ENCODE measurements at regions not wholly inside any gene's neighbourhood (a gene's known extent, or its start where the extent isn't known, plus 50 kb on each side); places are given as distances from the start of the nearest gene placed in this dataset.

GRCh38 chr11:134539285-134539684 lies 127.2 kb upstream of the B3GAT1 start:
- TF ChIP-seq YY1 (IDR thresholded peaks at IDR 0.05; ENCODE audit: extremely low read depth, insufficient replicate concordance, low read depth, low read length) (no peak), SRF (IDR thresholded peaks at IDR 0.05; ENCODE audit: low read depth) (no peak), CEBPB (IDR thresholded peaks at IDR 0.05; ENCODE audit: low read depth) (no peak), CTCF (IDR thresholded peaks at IDR 0.05 in 2 of 3, conservative IDR thresholded peaks at IDR 0.05 in 1 of 3; ENCODE audit: borderline replicate concordance in 1 of 3, insufficient read depth in 1 of 3, low read depth in 2 of 3, low read length in 2 of 3) (no peak), FOSL1 (IDR thresholded peaks at IDR 0.05; ENCODE audit: low read depth) (no peak), SP1 (IDR thresholded peaks at IDR 0.05; ENCODE audit: low read depth) (no peak), RAD21 (IDR thresholded peaks at IDR 0.05; ENCODE audit: low read depth) (no peak), ELF1 (IDR thresholded peaks at IDR 0.05; ENCODE audit: borderline replicate concordance, low read depth) (no peak), EZH2phosphoT487 (IDR thresholded peaks at IDR 0.05; ENCODE audit: borderline replicate concordance) (no peak), POLR2A (IDR thresholded peaks at IDR 0.05; ENCODE audit: borderline replicate concordance, extremely low read depth, insufficient read depth, insufficient read length) (no peak), SIN3A (IDR thresholded peaks at IDR 0.05; ENCODE audit: low read depth) (no peak), EGR1 (IDR thresholded peaks at IDR 0.05; ENCODE audit: low read depth) (no peak), EZH2 (IDR thresholded peaks at IDR 0.05) (no peak)
- TF ChIP-seq, protein P1, sequence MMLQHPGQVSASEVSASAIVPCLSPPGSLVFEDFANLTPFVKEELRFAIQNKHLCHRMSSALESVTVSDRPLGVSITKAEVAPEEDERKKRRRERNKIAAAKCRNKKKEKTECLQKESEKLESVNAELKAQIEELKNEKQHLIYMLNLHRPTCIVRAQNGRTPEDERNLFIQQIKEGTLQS (IDR thresholded peaks at IDR 0.05), result no peak
- TF ChIP-seq, protein P2, sequence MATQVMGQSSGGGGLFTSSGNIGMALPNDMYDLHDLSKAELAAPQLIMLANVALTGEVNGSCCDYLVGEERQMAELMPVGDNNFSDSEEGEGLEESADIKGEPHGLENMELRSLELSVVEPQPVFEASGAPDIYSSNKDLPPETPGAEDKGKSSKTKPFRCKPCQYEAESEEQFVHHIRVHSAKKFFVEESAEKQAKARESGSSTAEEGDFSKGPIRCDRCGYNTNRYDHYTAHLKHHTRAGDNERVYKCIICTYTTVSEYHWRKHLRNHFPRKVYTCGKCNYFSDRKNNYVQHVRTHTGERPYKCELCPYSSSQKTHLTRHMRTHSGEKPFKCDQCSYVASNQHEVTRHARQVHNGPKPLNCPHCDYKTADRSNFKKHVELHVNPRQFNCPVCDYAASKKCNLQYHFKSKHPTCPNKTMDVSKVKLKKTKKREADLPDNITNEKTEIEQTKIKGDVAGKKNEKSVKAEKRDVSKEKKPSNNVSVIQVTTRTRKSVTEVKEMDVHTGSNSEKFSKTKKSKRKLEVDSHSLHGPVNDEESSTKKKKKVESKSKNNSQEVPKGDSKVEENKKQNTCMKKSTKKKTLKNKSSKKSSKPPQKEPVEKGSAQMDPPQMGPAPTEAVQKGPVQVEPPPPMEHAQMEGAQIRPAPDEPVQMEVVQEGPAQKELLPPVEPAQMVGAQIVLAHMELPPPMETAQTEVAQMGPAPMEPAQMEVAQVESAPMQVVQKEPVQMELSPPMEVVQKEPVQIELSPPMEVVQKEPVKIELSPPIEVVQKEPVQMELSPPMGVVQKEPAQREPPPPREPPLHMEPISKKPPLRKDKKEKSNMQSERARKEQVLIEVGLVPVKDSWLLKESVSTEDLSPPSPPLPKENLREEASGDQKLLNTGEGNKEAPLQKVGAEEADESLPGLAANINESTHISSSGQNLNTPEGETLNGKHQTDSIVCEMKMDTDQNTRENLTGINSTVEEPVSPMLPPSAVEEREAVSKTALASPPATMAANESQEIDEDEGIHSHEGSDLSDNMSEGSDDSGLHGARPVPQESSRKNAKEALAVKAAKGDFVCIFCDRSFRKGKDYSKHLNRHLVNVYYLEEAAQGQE (IDR thresholded peaks at IDR 0.05; ENCODE audit: low read depth), result no peak
- intact Hi-C loops (cut with micrococcal nuclease), result no loop called here
- Histone ChIP-seq H3K4me3 (replicated peaks in 1 of 2; ENCODE audit: low read depth in 1 of 2, low read length in 2 of 2) (no peak overlapping the region), H3K36me3 (ENCODE audit: control insufficient read depth in 1 of 2, insufficient read depth in 2 of 2, low read length in 2 of 2) (no peaks in the 10 kb centered on the region), H3K4me1 (ENCODE audit: control insufficient read depth in 1 of 2, insufficient read depth in 2 of 2, low read length in 2 of 2) (peaks cover 8 to 34% of the 10 kb centered on the region in 2 experiments), H2AFZ (ENCODE audit: low read depth, low read length, poor library complexity, severe bottlenecking) (no peak overlapping the region), H3K4me2 (ENCODE audit: low read length) (no peak overlapping the region), H3K9me2 (ENCODE audit: insufficient read depth) (no peaks in the 10 kb centered on the region), H3K27me3 (ENCODE audit: insufficient read depth, low read length) (no peaks in the 10 kb centered on the region), H3K27ac (ENCODE audit: low read depth, low read length) (no peak overlapping the region), H3K9me3 (ENCODE audit: control insufficient read depth in 1 of 2, insufficient read depth in 1 of 2, low read depth in 1 of 2, low read length in 2 of 2) (no peaks in the 10 kb centered on the region), H3K9ac (ENCODE audit: low read length) (no peak overlapping the region), H3K79me2 (ENCODE audit: insufficient read depth, low read length) (no peaks in the 10 kb centered on the region), H4K20me1 (ENCODE audit: insufficient read depth) (no peaks in the 10 kb centered on the region)
- DNase-seq (ENCODE audit: low read depth, low spot score) (no peak), ATAC-seq (no peak)
- POLR2A ChIA-PET, result no interaction called here
- no TSS peak for BruUV-seq (replicated peaks)
- RAD21 ChIA-PET (ENCODE audit: low non-redundant PET in 1 of 2, low total read pairs in 2 of 2, uncharacterized antibody in 2 of 2, unreplicated experiment in 2 of 2), result no interaction called here
- CTCF ChIA-PET, result no interaction called here

All from HCT116 (cell line).